GM12878 (cell line): ENCODE measurements at regions not wholly inside any gene's neighbourhood (a gene's known extent, or its start where the extent isn't known, plus 50 kb on each side); places are given as distances from the start of the nearest gene placed in this dataset.

Experiments used
- ATAC-seq: fragments of 200-7000 bp; cut with Tn5 transposase; 3 replicates; pipeline ENCODE4 v1.9.1; 2020; ENCODE audit warnings: mild to moderate bottlenecking, moderate library complexity
- BruUV-seq: library from RNA; stranded (reverse); fragments of 400-500 nt; replicated peaks from 2 replicates; lab custom pipeline; 2021; lab: Mats Ljungman, UMichigan
- CTCF ChIA-PET: fragments of 300-600 bp; sonication (Branson Sonifier 250); formaldehyde crosslinking; extraction: SDS; loops from one replicate; lab custom pipeline; 2021; ENCODE audit warnings: inconsistent platforms; lab: Yijun Ruan, JAX
- POLR2A ChIA-PET: fragments of 350-600 bp; formaldehyde crosslinking; extraction: SDS; loops from one replicate; lab custom pipeline; 2021; ENCODE audit warnings: inconsistent platforms; lab: Charles Lee
- RAD21 ChIA-PET: fragments of 300-600 bp; sonication (Branson Sonifier 250); formaldehyde crosslinking; loops from one replicate; lab custom pipeline; 2023; ENCODE audit warnings: antibody characterized with exemption; ENCODE audit not compliant: unreplicated experiment; lab: Charles Lee
- SMC1A ChIA-PET: fragments of 300-600 bp; sonication (Branson Sonifier 250); formaldehyde crosslinking; loops from one replicate; lab custom pipeline; 2023; ENCODE audit not compliant: unreplicated experiment, uncharacterized antibody; lab: Charles Lee
- DNase-seq: peaks from one replicate; pipeline ENCODE4 v3.0.0-alpha.2; 2011; ENCODE audit warnings: low read depth, low spot score
- FAIRE-seq: peaks from 3 replicates; lab custom pipeline; 2011; peaks lifted over from hg19 to GRCh38; lab: Jason Lieb, UNC
- H2AFZ ChIP-seq: 2 replicates; pipeline ENCODE4 v1.6.0; 2011; ENCODE audit warnings: low read depth, low read length, control low read depth; ENCODE audit not compliant: control insufficient read depth
- H3K27ac ChIP-seq: 2 replicates; pipeline ENCODE4 v1.5.1; 2011; ENCODE audit warnings: control low read depth; ENCODE audit not compliant: control insufficient read depth, insufficient read depth
- H3K27me3 ChIP-seq, 2 experiments: replicated peaks in 1 of 2; 2 replicates each; pipeline versions ENCODE4 v1.6.0 to v1.6.1; 2011; ENCODE audit warnings: low read length in 1 of 2; ENCODE audit not compliant: control insufficient read depth in 2 of 2, insufficient read depth in 2 of 2
- H3K36me3 ChIP-seq, 2 experiments: 2 replicates each; pipeline ENCODE4 v1.5.1; 2011; ENCODE audit warnings: low read length in 1 of 2; ENCODE audit not compliant: control insufficient read depth in 2 of 2, insufficient read depth in 2 of 2
- H3K4me1 ChIP-seq: 2 replicates; pipeline ENCODE4 v1.6.1; 2011; ENCODE audit warnings: mild to moderate bottlenecking, low read length, moderate library complexity, mixed read lengths; ENCODE audit not compliant: control insufficient read depth, insufficient read depth
- H3K4me2 ChIP-seq: 2 replicates; pipeline ENCODE4 v1.6.0; 2011; ENCODE audit warnings: control low read depth; ENCODE audit not compliant: control insufficient read depth, insufficient read depth
- H3K4me3 ChIP-seq: fragments of 200-600 bp; sonication (generic); 2 replicates; pipeline ENCODE4 v1.5.1; 2016
- H3K79me2 ChIP-seq: 2 replicates; pipeline ENCODE4 v1.6.0; 2011; ENCODE audit warnings: low read length; ENCODE audit not compliant: control insufficient read depth, insufficient read depth
- H3K9ac ChIP-seq: 2 replicates; pipeline ENCODE4 v1.8.0; 2011; ENCODE audit warnings: low read length, control low read depth, mixed read lengths; ENCODE audit not compliant: control insufficient read depth, insufficient read depth
- H3K9me3 ChIP-seq: replicated peaks from 3 replicates; pipeline ENCODE4 v1.5.1; 2011; ENCODE audit warnings: mild to moderate bottlenecking, low read length; ENCODE audit not compliant: control insufficient read depth, insufficient read depth
- H4K20me1 ChIP-seq: 2 replicates; pipeline ENCODE4 v1.6.0; 2011; ENCODE audit not compliant: control insufficient read depth, insufficient read depth
- BCLAF1 ChIP-seq: fragments of 450-650 bp; IDR thresholded peaks from 2 replicates; pipeline ENCODE4 v1.6.1; 2017; ENCODE audit warnings: antibody characterized with exemption, mild to moderate bottlenecking, moderate library complexity
- CHD4 ChIP-seq: fragments of 200-600 bp; sonication (generic); IDR thresholded peaks from 2 replicates; pipeline ENCODE4 v1.6.1; 2016; ENCODE audit warnings: mild to moderate bottlenecking
- JUNB ChIP-seq: IDR thresholded peaks from 2 replicates; pipeline ENCODE4 v1.6.1; 2016; ENCODE audit warnings: antibody characterized with exemption, mild to moderate bottlenecking
- KDM1A ChIP-seq: fragments of 200-600 bp; sonication (generic); IDR thresholded peaks from 2 replicates; pipeline ENCODE4 v1.6.1; 2016; ENCODE audit warnings: borderline replicate concordance
- MTA2 ChIP-seq: fragments of 450-650 bp; IDR thresholded peaks from 2 replicates; pipeline ENCODE4 v1.6.1; 2016; ENCODE audit warnings: low read depth, mild to moderate bottlenecking, moderate library complexity
- NBN ChIP-seq: fragments of 450-650 bp; IDR thresholded peaks from 2 replicates; pipeline ENCODE4 v1.6.1; 2016
- PBX3 ChIP-seq: IDR thresholded peaks from 2 replicates; pipeline ENCODE4 v1.6.1; 2011; ENCODE audit warnings: mild to moderate bottlenecking, low read depth, low read length, moderate library complexity; ENCODE audit not compliant: insufficient replicate concordance
- POLR2AphosphoS2 ChIP-seq: IDR thresholded peaks from 2 replicates; pipeline ENCODE4 v1.6.1; 2011; ENCODE audit warnings: low read depth, mild to moderate bottlenecking, low read length, improper control_type of control experiment, moderate library complexity
- SMAD1 ChIP-seq: fragments of 450-650 bp; IDR thresholded peaks from 2 replicates; pipeline ENCODE4 v1.6.1; 2018; ENCODE audit warnings: mild to moderate bottlenecking, low read depth; ENCODE audit not compliant: partially characterized antibody
- SMAD5 ChIP-seq: IDR thresholded peaks from 2 replicates; pipeline ENCODE4 v1.6.1; 2016; ENCODE audit warnings: antibody characterized with exemption, low read depth
- TARDBP ChIP-seq: IDR thresholded peaks from 2 replicates; pipeline ENCODE4 v1.6.1; 2016; ENCODE audit warnings: borderline replicate concordance
- ZNF24 ChIP-seq: fragments of 450-650 bp; IDR thresholded peaks from 2 replicates; pipeline ENCODE4 v1.6.1; 2017; ENCODE audit warnings: antibody characterized with exemption, mild to moderate bottlenecking
- WGBS: methylation state at CpG from one replicate; pipeline ENCODE4 v1.1.6; 2016; ENCODE audit warnings: low lambda C conversion rate; ENCODE audit not compliant: insufficient replicate concordance, insufficient coverage; ENCODE audit errors: missing lambda C conversion rate; 5-methylcytosine and 5-hydroxymethylcytosine counted together
- in situ Hi-C: fragments of 300-500 bp; cut with MboI; formaldehyde crosslinking; loops from 9 replicates; pipeline ENCODE4 v1.14.3; 2018; ENCODE audit warnings: mixed read lengths
- intact Hi-C: fragments of 100-400 bp; cut with micrococcal nuclease; formaldehyde crosslinking; loops from one replicate; pipeline ENCODE4 v1.14.2; 2022; ENCODE audit not compliant: unreplicated experiment

GRCh38 chr7:85405016-85405902 lies 218.4 kb upstream of the SEMA3D start:
- no peak overlapping the region for H3K27ac ChIP-seq
- no peak for ATAC-seq

GRCh38 chr7:85396676-85397075 lies 209.8 kb upstream of the SEMA3D start:
- H4K20me1 ChIP-seq: no peaks in the 10 kb centered on the region
- no peak for ATAC-seq
- ChIA-PET SMC1A (no interaction called here), POLR2A (no interaction called here), CTCF (no interaction called here), RAD21 (no interaction called here)
- no peaks in the 10 kb centered on the region for H3K79me2 ChIP-seq
- BruUV-seq: no TSS peak
- H3K27me3 ChIP-seq: no peaks in the 10 kb centered on the region
- no peak overlapping the region for H3K4me2 ChIP-seq
- no peak overlapping the region for H3K27ac ChIP-seq
- in situ Hi-C loops (no loop called here), intact Hi-C loops (no loop called here)
- H3K36me3 ChIP-seq: no peaks in the 10 kb centered on the region
- no peak overlapping the region for H2AFZ ChIP-seq
- no peaks in the 10 kb centered on the region for H3K4me1 ChIP-seq
- no peak for DNase-seq
- H3K4me3 ChIP-seq: no peak overlapping the region
- FAIRE-seq: no peak
- H3K9me3 ChIP-seq: no peaks in the 10 kb centered on the region
- WGBS: 45% methylated on average over 1 of the region's 1 CpG
- H3K9ac ChIP-seq: no peak overlapping the region
- TF ChIP-seq ZNF24 (no peak), BCLAF1 (no peak), POLR2AphosphoS2 (no peak), SMAD1 (no peak), NBN (no peak), JUNB (no peak)

More at GRCh38 chr7:85405016-85405902, 218.4 kb upstream of the SEMA3D start:
- H4K20me1 ChIP-seq: no peaks in the 10 kb centered on the region
- intact Hi-C loops (no loop called here), in situ Hi-C loops (no loop called here)
- H3K79me2 ChIP-seq: no peaks in the 10 kb centered on the region
- H3K9ac ChIP-seq: no peak overlapping the region
- CTCF ChIA-PET: no interaction called here
- WGBS: 35% methylated on average over 2 of the region's 2 CpGs
- H3K4me1 ChIP-seq: no peaks in the 10 kb centered on the region
- no peak for TF ChIP-seq KDM1A
- TF ChIP-seq TARDBP: no peak
- no peak for TF ChIP-seq SMAD5
- TF ChIP-seq PBX3: no peak
- TF ChIP-seq CHD4: no peak
- no peak for TF ChIP-seq MTA2
- DNase-seq (no peak), FAIRE-seq (no peak)
- RAD21 ChIA-PET: no interaction called here
- no peaks in the 10 kb centered on the region for H3K36me3 ChIP-seq
- no TSS peak for BruUV-seq
- no peak overlapping the region for H3K4me3 ChIP-seq
- H2AFZ ChIP-seq: no peak overlapping the region
- H3K4me2 ChIP-seq: no peak overlapping the region
- POLR2A ChIA-PET: no interaction called here
- SMC1A ChIA-PET: no interaction called here
- no peaks in the 10 kb centered on the region for H3K27me3 ChIP-seq
- no peaks in the 10 kb centered on the region for H3K9me3 ChIP-seq
